Neural cell (in vitro differentiated cells): ENCODE measurements at regions not wholly inside any gene's neighbourhood (a gene's known extent, or its start where the extent isn't known, plus 50 kb on each side); places are given as distances from the start of the nearest gene placed in this dataset.

Experiments used
- H2AFZ ChIP-seq: fragments of 200-600, 300-800 bp; sonication (generic), shearing (Covaris generic); 2 replicates; pipeline ENCODE4 v1.6.0; 2014; ENCODE audit warnings: low read depth, mild to moderate bottlenecking, antibody characterized with exemption, low read length, moderate library complexity
- H3F3A ChIP-seq: fragments of 200-600 bp; shearing (Covaris generic); 2 replicates; pipeline ENCODE4 v1.6.1; 2016; ENCODE audit warnings: mild to moderate bottlenecking, moderate library complexity, mixed read lengths, antibody characterized with exemption, low read length; ENCODE audit not compliant: insufficient read depth, poor library complexity, severe bottlenecking
- H3K27ac ChIP-seq: fragments of 200-600, 300-800 bp; sonication (generic), shearing (Covaris generic); 2 replicates; pipeline ENCODE4 v1.5.1; 2014; ENCODE audit warnings: mild to moderate bottlenecking, low read length, moderate library complexity
- H3K27me3 ChIP-seq: fragments of 300-800, 200-600 bp; sonication (generic), shearing (Covaris generic); 2 replicates; pipeline ENCODE4 v1.6.0; 2014; ENCODE audit warnings: mild to moderate bottlenecking, low read depth, low read length, moderate library complexity; ENCODE audit not compliant: insufficient read depth
- H3K36me3 ChIP-seq: fragments of 300-800, 200-600 bp; sonication (generic), shearing (Covaris generic); 2 replicates; pipeline ENCODE4 v1.5.1; 2014; ENCODE audit warnings: mild to moderate bottlenecking, antibody characterized with exemption, low read length, moderate library complexity; ENCODE audit not compliant: insufficient read depth
- H3K4me2 ChIP-seq: fragments of 300-800, 200-600 bp; sonication (generic), shearing (Covaris generic); 2 replicates; pipeline ENCODE4 v1.6.0; 2014; ENCODE audit warnings: mild to moderate bottlenecking, low read length
- H3K4me3 ChIP-seq: fragments of 300-800, 200-600 bp; sonication (generic), shearing (Covaris generic); 2 replicates; pipeline ENCODE4 v1.5.1; 2014; ENCODE audit warnings: mild to moderate bottlenecking, low read length, moderate library complexity
- H3K79me2 ChIP-seq: fragments of 200-600 bp; shearing (Covaris generic); replicated peaks from 2 replicates; pipeline ENCODE4 v1.6.0; 2014; ENCODE audit warnings: mild to moderate bottlenecking, low read length, moderate library complexity; ENCODE audit not compliant: insufficient read depth
- H3K9ac ChIP-seq: fragments of 300-800, 200-600 bp; sonication (generic), shearing (Covaris generic); 2 replicates; pipeline ENCODE4 v1.6.1; 2016; ENCODE audit warnings: mild to moderate bottlenecking, low read length, mixed read lengths
- H3K9me2 ChIP-seq: fragments of 200-600 bp; shearing (Covaris generic); 2 replicates; pipeline ENCODE4 v1.6.1; 2016; ENCODE audit warnings: mild to moderate bottlenecking, low read length, mixed read lengths; ENCODE audit not compliant: insufficient read depth
- H3K9me3 ChIP-seq: fragments of 200-600, 300-800 bp; sonication (generic), shearing (Covaris generic); 2 replicates; pipeline ENCODE4 v1.6.1; 2016; ENCODE audit warnings: mild to moderate bottlenecking, mixed run types, low read length, moderate library complexity, mixed read lengths
- H4K20me1 ChIP-seq: fragments of 200-600 bp; shearing (Covaris generic); 2 replicates; pipeline ENCODE4 v1.6.1; 2016; ENCODE audit warnings: mild to moderate bottlenecking, mixed run types; ENCODE audit not compliant: insufficient read depth
- EP300 ChIP-seq: fragments of 450-650 bp; conservative IDR thresholded peaks from 2 replicates; pipeline ENCODE4 v1.6.1; 2014; ENCODE audit warnings: antibody characterized with exemption, mild to moderate bottlenecking, moderate library complexity; ENCODE audit not compliant: poor library complexity, severe bottlenecking
- EZH2 ChIP-seq: fragments of 200-600, 300-800 bp; shearing (Covaris generic), sonication (generic); IDR thresholded peaks from 2 replicates; pipeline ENCODE4 v1.6.1; 2014; ENCODE audit warnings: antibody characterized with exemption, low read length, borderline replicate concordance, mild to moderate bottlenecking; ENCODE audit not compliant: insufficient read depth, poor library complexity, severe bottlenecking
- MXI1 ChIP-seq: fragments of 450-650 bp; conservative IDR thresholded peaks from 2 replicates; pipeline ENCODE4 v1.6.1; 2014; ENCODE audit warnings: antibody characterized with exemption, mild to moderate bottlenecking; ENCODE audit not compliant: poor library complexity, severe bottlenecking
- POLR2AphosphoS5 ChIP-seq: IDR thresholded peaks from 2 replicates; pipeline ENCODE4 v1.6.1; 2012
- RAD21 ChIP-seq: fragments of 450-650 bp; conservative IDR thresholded peaks from 2 replicates; pipeline ENCODE4 v1.6.1; 2014; ENCODE audit warnings: antibody characterized with exemption, mild to moderate bottlenecking, moderate library complexity
- SMC3 ChIP-seq: fragments of 450-650 bp; conservative IDR thresholded peaks from 2 replicates; pipeline ENCODE4 v1.6.1; 2014; ENCODE audit warnings: antibody characterized with exemption, mild to moderate bottlenecking, moderate library complexity; ENCODE audit not compliant: poor library complexity
- TAF1 ChIP-seq: IDR thresholded peaks from 2 replicates; pipeline ENCODE4 v1.6.1; 2012; ENCODE audit warnings: low read depth
- TF ChIP-seq, protein P1 (sequence below): fragments of 450-650 bp; IDR thresholded peaks from 2 replicates; pipeline ENCODE4 v1.5.1; 2014; ENCODE audit warnings: antibody characterized with exemption, mild to moderate bottlenecking, moderate library complexity; ENCODE audit not compliant: poor library complexity, severe bottlenecking
- TF ChIP-seq, protein P2 (sequence below): IDR thresholded peaks from 2 replicates; pipeline ENCODE4 v1.6.1; 2012; ENCODE audit warnings: borderline replicate concordance

DNA sequence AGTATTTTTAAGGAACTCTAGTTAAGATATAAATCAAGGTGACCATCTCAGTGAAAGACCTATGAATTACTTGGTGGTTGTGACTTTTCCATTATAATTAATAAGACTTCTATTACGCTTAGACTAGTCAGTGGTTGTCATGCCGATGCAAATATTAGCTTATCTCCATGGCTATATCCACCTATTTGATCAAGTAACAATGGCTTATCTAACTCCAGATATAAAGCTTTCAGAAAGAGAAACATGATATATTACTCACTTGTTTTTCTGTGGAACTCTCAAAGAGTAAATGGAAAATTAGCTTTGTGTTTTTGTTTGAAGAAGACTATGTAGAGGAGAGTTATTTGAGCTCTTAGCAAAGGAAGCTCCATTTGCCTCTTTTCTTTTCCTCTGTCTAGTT lies 323.8 kb upstream of the DCN start:
- no peak overlapping the region for H2AFZ ChIP-seq

DNA sequence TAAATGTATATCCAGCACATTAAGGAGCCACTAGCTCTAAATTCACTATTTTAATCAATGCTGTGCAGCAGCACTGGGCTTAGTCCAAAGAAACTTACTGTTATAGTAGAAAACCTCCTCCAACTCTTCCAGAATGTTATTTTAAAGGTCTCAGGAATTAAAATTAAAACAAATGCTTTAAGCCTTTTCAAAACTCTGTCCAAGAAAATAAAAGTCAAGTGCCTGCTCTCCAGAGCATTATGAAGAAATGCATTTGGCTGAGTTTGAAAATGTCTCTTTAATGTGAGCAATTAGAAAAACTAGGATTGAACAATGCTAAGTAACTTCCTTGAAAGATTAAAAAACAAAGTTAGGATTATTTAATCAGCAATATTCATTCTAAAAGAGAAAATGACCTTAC lies 322.4 kb upstream of the DCN start:
- TF ChIP-seq EZH2: no peak
- TF ChIP-seq EP300: no peak
- TF ChIP-seq POLR2AphosphoS5: no peak
- no peak for TF ChIP-seq MXI1
- no peak for TF ChIP-seq SMC3
- TF ChIP-seq, protein P1, sequence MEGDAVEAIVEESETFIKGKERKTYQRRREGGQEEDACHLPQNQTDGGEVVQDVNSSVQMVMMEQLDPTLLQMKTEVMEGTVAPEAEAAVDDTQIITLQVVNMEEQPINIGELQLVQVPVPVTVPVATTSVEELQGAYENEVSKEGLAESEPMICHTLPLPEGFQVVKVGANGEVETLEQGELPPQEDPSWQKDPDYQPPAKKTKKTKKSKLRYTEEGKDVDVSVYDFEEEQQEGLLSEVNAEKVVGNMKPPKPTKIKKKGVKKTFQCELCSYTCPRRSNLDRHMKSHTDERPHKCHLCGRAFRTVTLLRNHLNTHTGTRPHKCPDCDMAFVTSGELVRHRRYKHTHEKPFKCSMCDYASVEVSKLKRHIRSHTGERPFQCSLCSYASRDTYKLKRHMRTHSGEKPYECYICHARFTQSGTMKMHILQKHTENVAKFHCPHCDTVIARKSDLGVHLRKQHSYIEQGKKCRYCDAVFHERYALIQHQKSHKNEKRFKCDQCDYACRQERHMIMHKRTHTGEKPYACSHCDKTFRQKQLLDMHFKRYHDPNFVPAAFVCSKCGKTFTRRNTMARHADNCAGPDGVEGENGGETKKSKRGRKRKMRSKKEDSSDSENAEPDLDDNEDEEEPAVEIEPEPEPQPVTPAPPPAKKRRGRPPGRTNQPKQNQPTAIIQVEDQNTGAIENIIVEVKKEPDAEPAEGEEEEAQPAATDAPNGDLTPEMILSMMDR: no peak
- TF ChIP-seq TAF1: no peak
- TF ChIP-seq, protein P2, sequence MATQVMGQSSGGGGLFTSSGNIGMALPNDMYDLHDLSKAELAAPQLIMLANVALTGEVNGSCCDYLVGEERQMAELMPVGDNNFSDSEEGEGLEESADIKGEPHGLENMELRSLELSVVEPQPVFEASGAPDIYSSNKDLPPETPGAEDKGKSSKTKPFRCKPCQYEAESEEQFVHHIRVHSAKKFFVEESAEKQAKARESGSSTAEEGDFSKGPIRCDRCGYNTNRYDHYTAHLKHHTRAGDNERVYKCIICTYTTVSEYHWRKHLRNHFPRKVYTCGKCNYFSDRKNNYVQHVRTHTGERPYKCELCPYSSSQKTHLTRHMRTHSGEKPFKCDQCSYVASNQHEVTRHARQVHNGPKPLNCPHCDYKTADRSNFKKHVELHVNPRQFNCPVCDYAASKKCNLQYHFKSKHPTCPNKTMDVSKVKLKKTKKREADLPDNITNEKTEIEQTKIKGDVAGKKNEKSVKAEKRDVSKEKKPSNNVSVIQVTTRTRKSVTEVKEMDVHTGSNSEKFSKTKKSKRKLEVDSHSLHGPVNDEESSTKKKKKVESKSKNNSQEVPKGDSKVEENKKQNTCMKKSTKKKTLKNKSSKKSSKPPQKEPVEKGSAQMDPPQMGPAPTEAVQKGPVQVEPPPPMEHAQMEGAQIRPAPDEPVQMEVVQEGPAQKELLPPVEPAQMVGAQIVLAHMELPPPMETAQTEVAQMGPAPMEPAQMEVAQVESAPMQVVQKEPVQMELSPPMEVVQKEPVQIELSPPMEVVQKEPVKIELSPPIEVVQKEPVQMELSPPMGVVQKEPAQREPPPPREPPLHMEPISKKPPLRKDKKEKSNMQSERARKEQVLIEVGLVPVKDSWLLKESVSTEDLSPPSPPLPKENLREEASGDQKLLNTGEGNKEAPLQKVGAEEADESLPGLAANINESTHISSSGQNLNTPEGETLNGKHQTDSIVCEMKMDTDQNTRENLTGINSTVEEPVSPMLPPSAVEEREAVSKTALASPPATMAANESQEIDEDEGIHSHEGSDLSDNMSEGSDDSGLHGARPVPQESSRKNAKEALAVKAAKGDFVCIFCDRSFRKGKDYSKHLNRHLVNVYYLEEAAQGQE: no peak
- TF ChIP-seq RAD21: no peak
- H3K27ac ChIP-seq: no peak overlapping the region

More for the DNA sequence above, 323.8 kb upstream of the DCN start:
- Histone ChIP-seq H4K20me1 (no peaks in the 10 kb centered on the region), H3K4me3 (no peak overlapping the region), H3K9ac (no peak overlapping the region), H3K27ac (no peak overlapping the region), H3K36me3 (no peaks in the 10 kb centered on the region), H3F3A (no peaks in the 10 kb centered on the region), H3K9me3 (no peaks in the 10 kb centered on the region), H3K79me2 (no peaks in the 10 kb centered on the region), H3K27me3 (no peaks in the 10 kb centered on the region), H3K9me2 (no peaks in the 10 kb centered on the region), H3K4me2 (no peak overlapping the region)
- TF ChIP-seq SMC3 (no peak), POLR2AphosphoS5 (no peak), MXI1 (no peak), EP300 (no peak), RAD21 (no peak), TAF1 (no peak), EZH2 (no peak)
- TF ChIP-seq, protein P1: no peak
- TF ChIP-seq, protein P2: no peak

More for the DNA sequence above, 322.4 kb upstream of the DCN start:
- no peak overlapping the region for H3K4me2 ChIP-seq
- no peaks in the 10 kb centered on the region for H3K36me3 ChIP-seq
- no peak overlapping the region for H2AFZ ChIP-seq
- H3K9ac ChIP-seq: no peak overlapping the region
- H3K9me3 ChIP-seq: no peaks in the 10 kb centered on the region
- H3K27me3 ChIP-seq: no peaks in the 10 kb centered on the region
- H3K79me2 ChIP-seq: no peaks in the 10 kb centered on the region
- no peak overlapping the region for H3K4me3 ChIP-seq
- no peaks in the 10 kb centered on the region for H3K9me2 ChIP-seq
- no peaks in the 10 kb centered on the region for H4K20me1 ChIP-seq
- no peaks in the 10 kb centered on the region for H3F3A ChIP-seq
